Mesothelial cell of epicardium (in vitro differentiated cells): ENCODE measurements at regions not wholly inside any gene's neighbourhood (a gene's known extent, or its start where the extent isn't known, plus 50 kb on each side); places are given as distances from the start of the nearest gene placed in this dataset.
"Not testable (repeated sequence)": the region's sequence is repeated elsewhere in the genome, so short reads cannot be mapped to it uniquely, and the experiment has no call there.

ENCODE experiments used
- DNase-seq, 2 experiments: peaks; one replicate each; pipeline ENCODE4 v3.0.0; 2021; ENCODE audit warnings: low spot score in 2 of 2; ENCODE audit not compliant: unreplicated experiment in 2 of 2
- H3K27ac Mint-ChIP-seq: 2 replicates; pipeline ENCODE4 v1.8.0; 2021; ENCODE audit warnings: mixed read lengths
- H3K27me3 Mint-ChIP-seq: 2 replicates; pipeline ENCODE4 v1.8.0; 2021; ENCODE audit warnings: low read depth, mixed read lengths
- H3K36me3 Mint-ChIP-seq: 2 replicates; pipeline ENCODE4 v1.8.0; 2021; ENCODE audit warnings: mixed read lengths
- H3K4me1 Mint-ChIP-seq: 2 replicates; pipeline ENCODE4 v1.8.0; 2021; ENCODE audit warnings: mixed read lengths
- H3K4me3 Mint-ChIP-seq: 2 replicates; pipeline ENCODE4 v1.8.0; 2021; ENCODE audit warnings: mild to moderate bottlenecking, moderate library complexity, mixed read lengths
- H3K9me3 Mint-ChIP-seq: 2 replicates; pipeline ENCODE4 v1.8.0; 2021; ENCODE audit warnings: mixed read lengths
- TF ChIP-seq, protein P1 (sequence below): fragments of 200-600 bp; sonication (generic); IDR thresholded peaks from one replicate; pipeline ENCODE4 v1.5.0; 2021; ENCODE audit warnings: antibody characterized with exemption; ENCODE audit not compliant: unreplicated experiment

DNA sequence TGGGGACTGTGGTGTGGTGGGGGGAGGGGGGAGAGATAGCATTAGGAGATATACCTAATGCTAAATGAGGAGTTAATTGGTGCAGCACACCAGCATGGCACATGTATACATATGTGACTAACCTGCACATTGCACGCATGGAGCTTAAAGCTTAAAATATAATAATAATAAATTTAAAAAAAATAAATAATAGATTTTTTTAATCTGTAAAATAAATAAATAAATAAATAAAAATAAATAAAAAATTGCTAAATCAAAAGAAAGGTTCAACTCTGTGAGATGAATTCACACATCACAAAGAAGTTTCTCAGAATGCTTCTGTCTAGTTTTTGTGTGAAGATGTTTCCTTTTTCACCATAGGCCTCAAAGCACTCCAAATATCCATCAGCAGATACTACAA, 1793.7 kb downstream of the UQCRFS1 start:
- H3K27ac Mint-ChIP-seq, H3K27me3 Mint-ChIP-seq, H3K4me1 Mint-ChIP-seq, DNase-seq, H3K36me3 Mint-ChIP-seq, H3K4me3 Mint-ChIP-seq: not testable (repeated sequence)
- peaks cover 68% of the 10 kb centered on the region for H3K9me3 Mint-ChIP-seq

DNA sequence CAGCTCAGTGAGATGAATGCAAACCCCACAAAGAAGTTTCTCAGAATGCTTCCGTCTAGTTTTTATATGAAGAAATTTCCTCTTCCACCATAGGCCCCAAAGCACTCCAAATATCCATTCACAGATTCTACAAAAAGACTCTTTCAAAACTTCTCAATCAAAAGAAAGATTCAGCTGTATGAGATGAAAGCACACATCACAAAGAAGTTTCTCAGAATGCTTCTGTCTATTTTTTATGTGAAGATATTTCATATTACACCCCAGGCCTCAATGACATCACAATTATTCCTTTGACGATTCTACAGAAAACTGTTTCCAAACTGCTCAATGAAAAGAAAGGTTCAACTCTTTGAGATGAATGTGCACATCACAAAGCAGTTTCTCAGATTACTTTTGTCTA, 1819.4 kb downstream of the UQCRFS1 start:
- Mint-ChIP-seq H3K4me3 (no peak overlapping the region), H3K4me1 (no peaks in the 10 kb centered on the region), H3K27me3 (no peaks in the 10 kb centered on the region), H3K9me3 (peaks cover 91% of the 10 kb centered on the region), H3K27ac (no peak overlapping the region), H3K36me3 (peaks cover 19% of the 10 kb centered on the region)
- TF ChIP-seq, protein P1, sequence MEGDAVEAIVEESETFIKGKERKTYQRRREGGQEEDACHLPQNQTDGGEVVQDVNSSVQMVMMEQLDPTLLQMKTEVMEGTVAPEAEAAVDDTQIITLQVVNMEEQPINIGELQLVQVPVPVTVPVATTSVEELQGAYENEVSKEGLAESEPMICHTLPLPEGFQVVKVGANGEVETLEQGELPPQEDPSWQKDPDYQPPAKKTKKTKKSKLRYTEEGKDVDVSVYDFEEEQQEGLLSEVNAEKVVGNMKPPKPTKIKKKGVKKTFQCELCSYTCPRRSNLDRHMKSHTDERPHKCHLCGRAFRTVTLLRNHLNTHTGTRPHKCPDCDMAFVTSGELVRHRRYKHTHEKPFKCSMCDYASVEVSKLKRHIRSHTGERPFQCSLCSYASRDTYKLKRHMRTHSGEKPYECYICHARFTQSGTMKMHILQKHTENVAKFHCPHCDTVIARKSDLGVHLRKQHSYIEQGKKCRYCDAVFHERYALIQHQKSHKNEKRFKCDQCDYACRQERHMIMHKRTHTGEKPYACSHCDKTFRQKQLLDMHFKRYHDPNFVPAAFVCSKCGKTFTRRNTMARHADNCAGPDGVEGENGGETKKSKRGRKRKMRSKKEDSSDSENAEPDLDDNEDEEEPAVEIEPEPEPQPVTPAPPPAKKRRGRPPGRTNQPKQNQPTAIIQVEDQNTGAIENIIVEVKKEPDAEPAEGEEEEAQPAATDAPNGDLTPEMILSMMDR: no peak
- DNase-seq: no peak

DNA sequence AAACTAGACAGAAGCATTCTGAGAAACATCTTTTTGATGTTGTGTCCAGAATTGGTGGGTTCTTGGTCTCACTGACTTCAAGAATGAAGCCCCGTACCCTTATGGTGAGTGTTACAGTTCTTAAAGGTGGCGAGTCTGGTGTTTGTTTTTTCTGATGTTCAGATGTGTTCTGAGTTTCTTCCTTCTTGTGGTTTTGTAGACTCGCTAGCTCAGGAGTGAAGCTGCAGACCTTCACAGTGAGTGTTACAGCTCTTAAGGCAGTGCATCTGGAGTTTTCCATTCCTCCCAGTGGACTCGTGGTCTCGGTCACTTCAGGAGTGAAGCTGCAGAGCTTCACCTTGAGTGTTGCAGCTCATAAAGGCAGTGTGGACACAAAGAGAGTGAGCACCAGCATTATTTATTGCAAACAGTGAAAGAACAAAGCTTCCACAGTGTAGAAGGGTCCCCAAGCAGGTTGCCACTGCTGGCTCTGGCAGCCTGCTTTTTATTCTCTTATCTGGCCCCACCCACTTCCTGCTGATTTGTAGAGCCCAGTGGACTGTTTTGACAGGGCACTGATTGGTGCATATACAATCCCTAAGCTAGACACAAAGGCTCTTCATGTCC, 1820.8 kb downstream of the UQCRFS1 start:
- H3K4me3 Mint-ChIP-seq: no peak overlapping the region
- peaks cover 27% of the 10 kb centered on the region for H3K36me3 Mint-ChIP-seq
- peak in 1 of 2 experiments; percentile 22 for DNase-seq
- no peak overlapping the region for H3K27ac Mint-ChIP-seq
- H3K27me3 Mint-ChIP-seq: no peaks in the 10 kb centered on the region
- TF ChIP-seq, protein P1: no peak
- no peaks in the 10 kb centered on the region for H3K4me1 Mint-ChIP-seq
- peaks cover 91% of the 10 kb centered on the region for H3K9me3 Mint-ChIP-seq

DNA sequence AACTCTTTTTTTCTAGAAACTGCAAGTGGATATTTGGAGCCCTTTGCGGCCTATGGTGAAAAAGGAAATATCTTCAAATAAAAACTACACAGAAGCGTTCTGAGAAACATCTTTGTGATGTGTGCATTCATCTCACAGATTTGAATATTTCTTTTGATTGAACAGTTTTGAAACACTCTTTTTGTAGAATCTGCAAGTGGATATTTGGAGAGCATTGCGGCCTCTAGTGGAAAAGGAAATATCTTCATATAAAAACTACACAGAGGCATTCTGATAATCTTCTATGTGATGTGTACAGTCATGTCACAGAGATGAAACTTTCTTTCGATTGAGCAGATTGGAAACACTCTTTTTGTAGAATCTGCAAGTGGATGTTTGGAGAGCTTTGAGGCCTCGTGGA, 1833.6 kb downstream of the UQCRFS1 start:
- H3K4me1 Mint-ChIP-seq, DNase-seq, H3K27ac Mint-ChIP-seq, H3K4me3 Mint-ChIP-seq, H3K27me3 Mint-ChIP-seq: not testable (repeated sequence)
- Mint-ChIP-seq H3K9me3 (peaks cover 78% of the 10 kb centered on the region), H3K36me3 (peaks cover 10% of the 10 kb centered on the region)

DNA sequence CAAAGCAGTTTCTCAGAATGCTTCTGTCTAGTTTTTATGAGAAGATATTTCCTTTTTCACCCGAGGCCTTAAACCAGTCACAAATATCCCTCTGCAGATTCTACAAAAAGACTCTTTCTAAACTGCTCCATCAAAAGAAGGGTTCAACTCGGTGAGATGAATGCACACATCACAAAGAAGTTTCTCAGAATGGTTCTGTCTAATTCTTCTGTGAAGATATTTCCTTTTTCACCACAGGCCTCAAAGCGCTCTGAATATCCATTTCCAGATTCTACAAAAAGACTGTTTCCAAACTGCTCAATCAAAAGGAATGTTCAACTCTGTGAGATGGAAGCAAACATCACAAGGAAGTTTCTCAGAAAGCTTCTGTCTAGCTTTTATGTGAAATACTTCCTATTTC, 1843.3 kb downstream of the UQCRFS1 start:
- H3K4me1 Mint-ChIP-seq, H3K27ac Mint-ChIP-seq, DNase-seq, H3K27me3 Mint-ChIP-seq, H3K4me3 Mint-ChIP-seq: not testable (repeated sequence)
- Mint-ChIP-seq H3K9me3 (peaks cover 85% of the 10 kb centered on the region), H3K36me3 (peaks cover 21% of the 10 kb centered on the region)

DNA sequence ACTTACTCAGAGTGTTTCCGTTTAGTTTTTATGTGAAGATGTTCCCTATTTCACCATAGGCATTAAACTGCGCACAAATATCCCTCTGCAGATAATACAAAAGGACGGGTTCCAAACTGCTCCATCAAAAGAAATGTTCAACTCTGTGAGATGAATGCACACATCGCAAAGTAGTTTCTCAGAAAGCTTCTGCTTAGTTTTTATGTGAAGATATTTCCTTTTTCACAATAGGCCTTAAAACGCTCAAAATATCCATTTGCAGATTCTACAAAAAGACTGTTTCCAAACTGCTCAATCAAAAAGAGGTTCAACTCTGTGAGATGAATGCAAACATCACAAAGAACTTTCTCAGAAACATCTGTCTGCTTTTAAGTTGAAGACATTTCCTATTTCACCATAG, 1850.5 kb downstream of the UQCRFS1 start:
- not testable (repeated sequence) for DNase-seq, H3K27ac Mint-ChIP-seq, H3K4me3 Mint-ChIP-seq, H3K4me1 Mint-ChIP-seq, H3K27me3 Mint-ChIP-seq
- Mint-ChIP-seq H3K9me3 (peaks cover 99% of the 10 kb centered on the region), H3K36me3 (peaks cover 33% of the 10 kb centered on the region)

DNA sequence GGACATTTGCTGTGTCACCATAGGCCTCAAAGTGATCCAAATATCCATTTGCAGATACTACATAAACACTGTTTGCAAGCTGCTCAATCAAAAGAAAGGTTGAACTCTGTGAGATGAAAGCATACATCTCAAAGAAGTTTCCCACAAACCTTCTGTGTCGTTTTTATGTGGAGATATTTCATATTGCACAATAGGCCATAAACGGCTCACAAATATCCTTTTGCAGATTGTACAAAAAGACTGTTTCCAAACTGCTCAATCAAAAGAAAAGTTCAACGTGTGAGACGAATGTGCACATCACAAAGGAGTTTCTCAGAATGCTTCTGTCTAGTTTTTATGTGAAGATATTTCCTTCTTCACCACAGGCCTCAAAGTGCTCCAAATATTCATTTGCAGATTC, 1857.4 kb downstream of the UQCRFS1 start:
- peaks cover 99% of the 10 kb centered on the region for H3K9me3 Mint-ChIP-seq
- H3K36me3 Mint-ChIP-seq: peaks cover 40% of the 10 kb centered on the region

More for the DNA sequence above, 1857.4 kb downstream of the UQCRFS1 start:
- H3K27me3 Mint-ChIP-seq, DNase-seq, H3K4me3 Mint-ChIP-seq, H3K4me1 Mint-ChIP-seq, H3K27ac Mint-ChIP-seq: not testable (repeated sequence)
